CD4-positive, CD25-positive, alpha-beta regulatory T cell (primary cell): ENCODE measurements at regions not wholly inside any gene's neighbourhood (a gene's known extent, or its start where the extent isn't known, plus 50 kb on each side); places are given as distances from the start of the nearest gene placed in this dataset.

Source experiments
- ATAC-seq, 2 donors: fragments of 150-1000 bp; cut with Tn5 transposase; one replicate each; pipeline ENCODE4 v1.10.0; 2021; ENCODE audit warnings: low read depth in 2 of 2, moderate number of reproducible peaks in 2 of 2, moderate library complexity in 1 of 2
- DNase-seq, 3 donors: peaks; one replicate each; pipeline versions ENCODE4 v3.0.0 to v3.0.0-alpha.2; 2012 to 2022; ENCODE audit warnings: mixed read lengths in 1 of 3
- H3K27ac ChIP-seq: one replicate; pipeline ENCODE4 v1.7.0; 2013; ENCODE audit warnings: mild to moderate bottlenecking, low read length; ENCODE audit not compliant: insufficient read depth, poor library complexity, severe bottlenecking
- H3K27me3 ChIP-seq: one replicate; pipeline ENCODE4 v1.7.0; 2013; ENCODE audit warnings: low read length; ENCODE audit not compliant: control insufficient read depth, insufficient read depth
- H3K36me3 ChIP-seq: one replicate; pipeline ENCODE4 v1.7.0; 2013; ENCODE audit warnings: mild to moderate bottlenecking, low read length, moderate library complexity; ENCODE audit not compliant: control insufficient read depth, insufficient read depth
- H3K4me1 ChIP-seq: 2 replicates; pipeline ENCODE4 v1.7.0; 2013; ENCODE audit warnings: mild to moderate bottlenecking, low read length; ENCODE audit not compliant: insufficient read depth, control insufficient read depth, poor library complexity, severe bottlenecking
- H3K4me3 ChIP-seq: one replicate; pipeline ENCODE4 v1.7.0; 2013; ENCODE audit warnings: low read depth, mild to moderate bottlenecking, low read length, moderate library complexity
- H3K9me3 ChIP-seq, 2 experiments: 1 replicate in 1 of 2; 2 replicates in 1 of 2; pipeline ENCODE4 v1.7.0; 2013; ENCODE audit warnings: low read length in 2 of 2, mild to moderate bottlenecking in 1 of 2, moderate library complexity in 1 of 2; ENCODE audit not compliant: control insufficient read depth in 2 of 2
- H3K27ac Mint-ChIP-seq, 3 donors: one replicate each; pipeline ENCODE4 v1.8.0; 2020 to 2022; ENCODE audit warnings: mild to moderate bottlenecking in 3 of 3, mixed read lengths in 3 of 3, moderate library complexity in 2 of 3
- H3K27me3 Mint-ChIP-seq: one replicate; pipeline ENCODE4 v1.8.0; 2022; ENCODE audit warnings: mild to moderate bottlenecking, mixed read lengths
- H3K36me3 Mint-ChIP-seq: one replicate; pipeline ENCODE4 v1.8.0; 2020; ENCODE audit warnings: mixed read lengths
- H3K4me1 Mint-ChIP-seq, 4 donors: one replicate each; pipeline ENCODE4 v1.8.0; 2020 to 2022; ENCODE audit warnings: mixed read lengths in 4 of 4, mild to moderate bottlenecking in 1 of 4
- H3K4me3 Mint-ChIP-seq, 4 donors: one replicate each; pipeline ENCODE4 v1.8.0; 2020 to 2022; ENCODE audit warnings: mild to moderate bottlenecking in 4 of 4, mixed read lengths in 4 of 4, moderate library complexity in 3 of 4
- H3K9me3 Mint-ChIP-seq, 7 donors: one replicate each; pipeline ENCODE4 v1.8.0; 2020 to 2022; ENCODE audit warnings: mixed read lengths in 7 of 7, mild to moderate bottlenecking in 3 of 7, moderate library complexity in 2 of 7

DNA sequence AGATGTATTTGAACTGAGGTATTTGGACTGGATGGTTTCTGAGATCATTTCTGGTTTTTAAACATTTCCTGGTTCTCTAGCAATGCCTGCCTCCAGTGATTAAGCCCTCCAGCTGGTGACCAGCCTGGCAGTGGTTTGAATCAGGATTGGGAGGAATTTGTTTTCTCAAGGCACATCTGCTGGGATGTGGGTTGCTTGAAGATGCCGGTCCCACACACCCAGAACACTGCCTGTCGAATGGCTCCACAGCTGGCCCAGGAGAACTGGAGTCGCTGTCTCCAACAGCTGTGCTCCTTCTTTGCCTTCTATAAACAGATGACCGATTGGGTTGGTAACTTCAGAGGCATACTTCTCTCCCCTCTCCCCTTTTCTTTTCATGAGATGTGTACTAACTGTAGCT is 258.0 kb upstream of the DDHD1 start:
- no peaks in the 10 kb centered on the region for H3K36me3 ChIP-seq
- peaks cover 0 to 6% (median 3%) of the 10 kb centered on the region in 7 donors for H3K9me3 Mint-ChIP-seq
- no peak for ATAC-seq
- no peaks in the 10 kb centered on the region for H3K27me3 ChIP-seq
- DNase-seq: no peak
- no peaks in the 10 kb centered on the region for H3K36me3 Mint-ChIP-seq
- no peak overlapping the region for H3K27ac ChIP-seq
- H3K4me3 ChIP-seq: no peak overlapping the region
- no peak overlapping the region for H3K27ac Mint-ChIP-seq
- H3K4me1 Mint-ChIP-seq: no peaks in the 10 kb centered on the region
- H3K27me3 Mint-ChIP-seq: no peaks in the 10 kb centered on the region
- H3K9me3 ChIP-seq: no peaks in the 10 kb centered on the region
- H3K4me1 ChIP-seq: no peaks in the 10 kb centered on the region
- H3K4me3 Mint-ChIP-seq: no peak overlapping the region

DNA sequence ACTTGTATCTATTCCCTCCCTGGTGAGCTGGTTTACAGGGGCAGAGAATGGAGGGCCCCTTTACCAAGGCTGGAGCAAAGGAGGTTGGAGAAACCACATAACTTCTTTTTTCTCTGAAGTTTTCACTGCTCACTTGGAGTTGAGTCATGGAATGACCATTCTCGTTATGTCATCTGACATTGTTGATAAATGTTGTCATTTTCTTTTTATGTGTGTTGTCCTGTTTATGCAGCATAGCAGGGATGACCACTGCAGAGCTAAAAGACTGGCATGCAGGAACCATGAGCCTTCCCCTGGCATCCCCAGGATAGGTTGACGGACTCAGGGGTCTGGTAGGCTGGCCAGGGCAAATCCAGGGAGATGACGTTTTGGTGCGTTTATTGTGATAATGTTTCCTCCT is 256.8 kb upstream of the DDHD1 start:
- H3K27me3 Mint-ChIP-seq: no peaks in the 10 kb centered on the region
- Histone ChIP-seq H3K9me3 (no peaks in the 10 kb centered on the region), H3K27ac (no peak overlapping the region), H3K4me1 (no peaks in the 10 kb centered on the region), H3K27me3 (no peaks in the 10 kb centered on the region), H3K36me3 (no peaks in the 10 kb centered on the region), H3K4me3 (no peak overlapping the region)
- ATAC-seq: no peak
- no peaks in the 10 kb centered on the region for H3K36me3 Mint-ChIP-seq
- H3K9me3 Mint-ChIP-seq: peaks cover 0 to 6% (median 0%) of the 10 kb centered on the region in 7 donors
- DNase-seq: no peak
- H3K27ac Mint-ChIP-seq: peak overlapping the region in 1 of 3 donors; percentile 44
- no peak overlapping the region for H3K4me3 Mint-ChIP-seq
- H3K4me1 Mint-ChIP-seq: no peaks in the 10 kb centered on the region

DNA sequence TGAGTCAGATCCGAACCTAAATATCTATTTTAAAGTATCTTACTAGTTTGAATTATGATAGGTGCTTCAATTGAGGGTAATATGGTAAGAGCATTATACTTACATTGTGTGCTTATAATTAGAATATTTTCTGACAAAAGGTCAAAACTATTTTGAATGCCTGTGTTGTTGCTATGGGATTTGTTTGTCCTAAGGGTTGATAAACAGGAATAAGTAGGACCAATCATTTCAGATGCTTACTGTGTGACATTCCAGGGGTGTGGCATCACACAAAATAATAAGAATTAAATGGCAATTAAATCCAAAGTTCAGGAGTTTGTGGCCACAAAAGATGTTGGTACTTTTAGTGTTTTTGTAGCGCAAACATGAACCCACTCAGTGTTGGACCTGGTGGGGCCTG is 256.2 kb upstream of the DDHD1 start:
- no peak overlapping the region for H3K4me3 Mint-ChIP-seq
- DNase-seq (no peak), ATAC-seq (no peak)
- no peaks in the 10 kb centered on the region for H3K4me1 Mint-ChIP-seq
- H3K36me3 Mint-ChIP-seq: no peaks in the 10 kb centered on the region
- no peaks in the 10 kb centered on the region for H3K4me1 ChIP-seq
- H3K9me3 ChIP-seq: no peaks in the 10 kb centered on the region
- no peak overlapping the region for H3K27ac Mint-ChIP-seq
- no peak overlapping the region for H3K27ac ChIP-seq
- no peak overlapping the region for H3K4me3 ChIP-seq
- H3K27me3 Mint-ChIP-seq: no peaks in the 10 kb centered on the region
- H3K27me3 ChIP-seq: no peaks in the 10 kb centered on the region
- no peaks in the 10 kb centered on the region for H3K36me3 ChIP-seq
- peaks cover 0 to 4% (median 0%) of the 10 kb centered on the region in 7 donors for H3K9me3 Mint-ChIP-seq

DNA sequence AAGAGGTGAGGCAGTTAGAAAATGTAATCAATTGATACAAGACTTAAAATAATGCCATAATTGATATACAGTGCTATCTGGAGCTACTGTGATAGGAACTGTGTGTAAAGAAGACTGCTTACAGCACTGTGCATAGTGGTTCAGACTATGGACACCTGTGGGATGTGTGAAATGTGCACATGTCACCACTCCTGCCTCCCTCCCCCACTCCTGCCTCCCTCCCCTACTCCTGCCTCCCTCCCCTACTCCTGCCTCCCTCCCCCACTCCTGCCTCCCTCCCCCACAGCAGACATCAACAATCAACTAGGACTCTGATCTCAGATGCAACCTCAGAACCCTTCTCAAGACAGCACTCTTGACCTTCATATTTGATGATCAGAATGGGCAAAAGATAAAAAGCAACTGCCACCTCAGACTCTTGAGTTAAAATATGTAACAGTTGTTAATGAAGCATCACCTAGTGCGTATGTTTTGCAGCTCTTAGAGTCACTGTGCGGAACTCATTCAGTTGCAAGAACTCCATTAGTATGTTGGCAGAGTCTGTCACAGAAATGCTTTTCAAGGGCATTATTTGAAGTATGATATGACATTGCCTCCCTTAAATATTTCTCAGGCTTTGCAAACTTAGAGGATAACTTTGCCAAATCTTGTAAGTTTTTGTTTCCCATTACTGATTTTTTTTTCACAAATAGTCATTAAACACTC is 255.2 kb upstream of the DDHD1 start:
- Histone ChIP-seq H3K27me3 (no peaks in the 10 kb centered on the region), H3K4me1 (no peaks in the 10 kb centered on the region), H3K9me3 (no peaks in the 10 kb centered on the region), H3K4me3 (no peak overlapping the region), H3K36me3 (no peaks in the 10 kb centered on the region), H3K27ac (no peak overlapping the region)
- H3K4me1 Mint-ChIP-seq: no peaks in the 10 kb centered on the region
- H3K27ac Mint-ChIP-seq: no peak overlapping the region
- H3K36me3 Mint-ChIP-seq: no peaks in the 10 kb centered on the region
- no peak for DNase-seq
- no peaks in the 10 kb centered on the region for H3K27me3 Mint-ChIP-seq
- ATAC-seq: no peak
- H3K9me3 Mint-ChIP-seq: peaks cover 0 to 6% (median 0%) of the 10 kb centered on the region in 7 donors
- H3K4me3 Mint-ChIP-seq: no peak overlapping the region

DNA sequence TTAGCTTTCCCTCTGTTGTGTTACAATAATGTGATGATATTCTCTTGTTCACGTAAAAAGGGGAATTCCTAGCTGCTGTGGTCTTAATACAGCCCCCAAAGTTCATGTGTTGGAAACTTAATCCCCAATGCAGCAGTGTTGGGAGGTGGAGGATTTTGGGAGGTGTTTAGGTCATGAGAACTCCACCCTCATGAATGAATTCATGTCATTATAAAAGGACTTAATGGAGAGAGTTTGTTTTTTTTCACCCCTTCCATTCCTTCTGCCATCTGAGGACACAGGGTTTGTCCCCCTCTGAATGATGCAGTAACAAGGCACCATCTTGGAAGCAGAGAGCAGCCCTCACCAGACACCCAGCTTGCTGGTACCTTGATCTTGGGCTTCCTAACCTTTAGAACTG is 253.4 kb upstream of the DDHD1 start:
- H3K27me3 Mint-ChIP-seq: no peaks in the 10 kb centered on the region
- no peaks in the 10 kb centered on the region for H3K4me1 Mint-ChIP-seq

DNA sequence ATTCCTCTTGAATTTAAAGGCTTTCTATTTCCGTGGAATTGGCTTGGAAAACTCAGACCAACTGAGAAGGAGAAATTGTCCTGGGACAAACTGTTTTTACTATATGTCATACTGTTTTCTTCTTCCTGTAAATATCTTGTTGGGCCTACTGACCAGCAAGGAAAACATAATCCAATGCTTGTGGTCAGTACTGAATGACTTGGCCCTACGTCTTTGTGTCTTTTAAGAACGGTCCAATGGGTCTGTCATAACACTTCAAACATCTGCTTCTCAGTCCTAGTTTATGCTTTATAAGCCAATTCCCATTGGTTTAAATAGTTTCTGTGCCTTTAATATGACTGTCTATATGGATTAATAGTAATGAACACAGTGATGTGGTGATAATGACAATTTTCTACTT is 248.5 kb upstream of the DDHD1 start:
- DNase-seq (no peak), ATAC-seq (no peak)

More for the DNA sequence above, 253.4 kb upstream of the DDHD1 start:
- H3K36me3 Mint-ChIP-seq: no peaks in the 10 kb centered on the region
- H3K9me3 Mint-ChIP-seq: peaks cover 0 to 3% (median 0%) of the 10 kb centered on the region in 7 donors
- ATAC-seq: no peak
- Histone ChIP-seq H3K36me3 (no peaks in the 10 kb centered on the region), H3K27ac (no peak overlapping the region), H3K4me3 (no peak overlapping the region), H3K4me1 (no peaks in the 10 kb centered on the region), H3K9me3 (no peaks in the 10 kb centered on the region), H3K27me3 (no peaks in the 10 kb centered on the region)
- no peak overlapping the region for H3K27ac Mint-ChIP-seq
- no peak for DNase-seq
- no peak overlapping the region for H3K4me3 Mint-ChIP-seq

DNA sequence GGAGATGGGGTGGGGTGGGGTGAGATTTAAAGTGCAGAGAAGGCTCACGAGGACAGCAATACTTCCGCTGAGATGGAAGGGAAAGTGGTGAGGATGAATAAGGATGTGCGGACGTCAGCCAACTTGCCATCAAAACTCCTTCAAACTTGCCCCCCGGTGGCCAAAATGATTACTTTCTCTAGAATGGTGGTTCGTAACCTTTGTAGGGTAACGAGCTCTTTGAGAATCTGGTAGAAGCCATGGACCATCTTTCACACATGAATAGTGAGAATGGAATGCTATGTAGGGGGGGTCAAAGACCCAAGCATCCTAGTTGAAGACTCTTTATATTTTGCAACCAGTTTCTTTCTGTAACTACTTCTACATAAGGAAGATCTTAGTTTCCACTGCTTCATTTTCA is 245.9 kb upstream of the DDHD1 start:
- H3K27me3 ChIP-seq: no peaks in the 10 kb centered on the region
- DNase-seq (no peak), ATAC-seq (no peak)
- Mint-ChIP-seq H3K9me3 (peaks cover 3 to 23% (median 8%) of the 10 kb centered on the region in 7 donors), H3K27me3 (peaks cover 13% of the 10 kb centered on the region), H3K36me3 (no peaks in the 10 kb centered on the region), H3K4me1 (no peaks in the 10 kb centered on the region), H3K27ac (no peak overlapping the region), H3K4me3 (no peak overlapping the region)
- no peak overlapping the region for H3K4me3 ChIP-seq
- no peaks in the 10 kb centered on the region for H3K36me3 ChIP-seq
- peaks cover 11 to 13% of the 10 kb centered on the region in 2 experiments for H3K9me3 ChIP-seq
- no peak overlapping the region for H3K27ac ChIP-seq
- H3K4me1 ChIP-seq: no peaks in the 10 kb centered on the region

More for the DNA sequence above, 248.5 kb upstream of the DDHD1 start:
- Mint-ChIP-seq H3K4me3 (no peak overlapping the region), H3K27ac (no peak overlapping the region), H3K9me3 (peaks cover 0 to 8% (median 3%) of the 10 kb centered on the region in 7 donors), H3K4me1 (no peaks in the 10 kb centered on the region), H3K36me3 (no peaks in the 10 kb centered on the region), H3K27me3 (peaks cover 13% of the 10 kb centered on the region)
- no peaks in the 10 kb centered on the region for H3K4me1 ChIP-seq
- H3K27ac ChIP-seq: no peak overlapping the region
- no peaks in the 10 kb centered on the region for H3K9me3 ChIP-seq
- H3K27me3 ChIP-seq: no peaks in the 10 kb centered on the region
- H3K4me3 ChIP-seq: no peak overlapping the region
- no peaks in the 10 kb centered on the region for H3K36me3 ChIP-seq

DNA sequence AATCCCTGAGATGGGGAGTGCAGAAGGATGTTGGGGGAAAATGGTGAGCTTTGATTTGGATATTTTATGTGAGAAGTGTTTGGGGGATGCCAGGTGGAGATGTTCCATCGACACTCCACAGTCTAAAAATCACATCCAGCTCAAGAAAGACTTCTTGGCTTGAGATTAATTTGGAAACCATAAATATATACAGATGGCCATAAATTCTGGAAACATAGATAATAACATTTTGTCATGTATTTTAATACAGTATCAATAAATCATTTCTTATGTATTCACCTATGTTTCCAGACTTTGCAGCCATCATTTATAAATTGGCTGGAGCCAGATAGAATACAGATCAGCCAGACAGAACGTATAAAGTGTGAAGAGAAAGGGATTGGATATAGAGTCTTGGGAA is 245.5 kb upstream of the DDHD1 start:
- Histone ChIP-seq H3K4me3 (no peak overlapping the region), H3K27me3 (no peaks in the 10 kb centered on the region), H3K9me3 (peaks cover 11 to 14% of the 10 kb centered on the region in 2 experiments), H3K36me3 (no peaks in the 10 kb centered on the region), H3K27ac (no peak overlapping the region), H3K4me1 (no peaks in the 10 kb centered on the region)
- no peak overlapping the region for H3K27ac Mint-ChIP-seq
- H3K36me3 Mint-ChIP-seq: no peaks in the 10 kb centered on the region
- DNase-seq: no peak
- no peak overlapping the region for H3K4me3 Mint-ChIP-seq
- no peak for ATAC-seq
- H3K27me3 Mint-ChIP-seq: peaks cover 13% of the 10 kb centered on the region
- no peaks in the 10 kb centered on the region for H3K4me1 Mint-ChIP-seq
- H3K9me3 Mint-ChIP-seq: peaks cover under 1 to 24% (median 8%) of the 10 kb centered on the region in 7 donors
